H1 (cell line): ENCODE measurements at regions not wholly inside any gene's neighbourhood (a gene's known extent, or its start where the extent isn't known, plus 50 kb on each side); places are given as distances from the start of the nearest gene placed in this dataset.

ENCODE experiments used
- CTCF ChIA-PET: fragments of 300-600 bp; sonication (Branson Sonifier 250); formaldehyde crosslinking; loops from one replicate; lab custom pipeline; 2021; ENCODE audit not compliant: partially characterized antibody; lab: Charles Lee
- POLR2A ChIA-PET: fragments of 300-600 bp; sonication (Branson Sonifier 250); formaldehyde crosslinking; loops from one replicate; lab custom pipeline; 2021; ENCODE audit warnings: inconsistent platforms; ENCODE audit not compliant: partially characterized antibody; lab: Charles Lee
- DNase-seq, 2 experiments: peaks; one replicate each; pipeline versions ENCODE4 v3.0.0 to v3.0.0-alpha.2; 2010 to 2022; ENCODE audit warnings: low spot score in 2 of 2, low read depth in 1 of 2, mixed read lengths in 1 of 2
- FAIRE-seq: peaks from 2 replicates; lab custom pipeline; 2011; peaks lifted over from hg19 to GRCh38; lab: Jason Lieb, UNC
- H2AFZ ChIP-seq: 2 replicates; pipeline ENCODE4 v1.8.1; 2012; ENCODE audit warnings: low read length, inconsistent platforms
- H2AK5ac ChIP-seq: 2 replicates; pipeline ENCODE4 v1.6.1; 2013; ENCODE audit warnings: low read depth, low read length
- H2BK120ac ChIP-seq: replicated peaks from 2 replicates; pipeline ENCODE3; 2013; ENCODE audit warnings: low read depth, low read length, inconsistent platforms
- H2BK12ac ChIP-seq: 2 replicates; pipeline ENCODE4 v1.6.1; 2013; ENCODE audit warnings: low read depth, low read length
- H2BK15ac ChIP-seq: 2 replicates; pipeline ENCODE4 v1.6.1; 2013; ENCODE audit warnings: low read length
- H2BK20ac ChIP-seq: 2 replicates; pipeline ENCODE4 v1.6.1; 2013; ENCODE audit warnings: low read length
- H2BK5ac ChIP-seq: 2 replicates; pipeline ENCODE4 v1.6.1; 2013; ENCODE audit warnings: low read depth, low read length
- H3K14ac ChIP-seq: 2 replicates; pipeline ENCODE4 v1.6.1; 2013; ENCODE audit warnings: inconsistent platforms; ENCODE audit not compliant: insufficient read length
- H3K18ac ChIP-seq: 2 replicates; pipeline ENCODE4 v1.6.1; 2013; ENCODE audit warnings: low read length; ENCODE audit errors: extremely low read depth
- H3K23ac ChIP-seq: 2 replicates; pipeline ENCODE4 v1.6.1; 2013; ENCODE audit warnings: inconsistent platforms; ENCODE audit not compliant: insufficient read length
- H3K23me2 ChIP-seq: 2 replicates; pipeline ENCODE4 v1.6.1; 2013; ENCODE audit warnings: low read depth, low read length
- H3K27ac ChIP-seq: 2 replicates; pipeline ENCODE4 v1.6.1; 2011; ENCODE audit warnings: low read depth, low read length, inconsistent platforms
- H3K27me3 ChIP-seq, 4 experiments: replicated peaks in 1 of 4; 1 replicate in 1 of 4; 2 replicates in 3 of 4; pipeline versions ENCODE4 v1.6.1 to v1.8.1; 2011 to 2013; ENCODE audit warnings: low read length in 3 of 4, mild to moderate bottlenecking in 3 of 4, inconsistent platforms in 2 of 4, mixed read lengths in 2 of 4, moderate library complexity in 1 of 4; ENCODE audit not compliant: control insufficient read depth in 3 of 4, insufficient read depth in 3 of 4; ENCODE audit errors: extremely low read depth in 1 of 4
- H3K36me3 ChIP-seq, 4 experiments: 2 replicates each; pipeline versions ENCODE4 v1.6.1 to v1.8.1; 2011 to 2013; ENCODE audit warnings: mild to moderate bottlenecking in 4 of 4, low read length in 3 of 4, moderate library complexity in 2 of 4, control low read depth in 1 of 4, inconsistent platforms in 1 of 4; ENCODE audit not compliant: insufficient read depth in 4 of 4, control insufficient read depth in 2 of 4
- H3K4ac ChIP-seq: replicated peaks from 2 replicates; pipeline ENCODE3; 2013; ENCODE audit warnings: low read length, low read depth, mixed read lengths, inconsistent platforms; ENCODE audit not compliant: insufficient read length
- H3K4me1 ChIP-seq, 4 experiments: replicated peaks in 1 of 4; 1 replicate in 1 of 4; 2 replicates in 3 of 4; pipeline versions ENCODE4 v1.6.1 to v1.8.1; 2011 to 2013; ENCODE audit warnings: low read length in 3 of 4, inconsistent platforms in 2 of 4, mixed read lengths in 1 of 4; ENCODE audit not compliant: insufficient read depth in 4 of 4, control insufficient read depth in 3 of 4
- H3K4me2 ChIP-seq, 2 experiments: 2 replicates each; pipeline versions ENCODE4 v1.6.1 to v1.8.1; 2011 to 2013; ENCODE audit warnings: low read depth in 2 of 2, low read length in 2 of 2, control low read depth in 1 of 2, inconsistent platforms in 1 of 2, mild to moderate bottlenecking in 1 of 2; ENCODE audit not compliant: insufficient read depth in 1 of 2
- H3K4me3 ChIP-seq, 4 experiments: fragments of 200-600, 300-600 bp in 1 of 4; sonication (generic), shearing (Covaris generic), sonication (Bioruptor Twin) in 1 of 4; 2 replicates each; pipeline versions ENCODE4 v1.5.1 to v1.8.1; 2011 to 2016; ENCODE audit warnings: low read length in 4 of 4, low read depth in 3 of 4, control low read depth in 2 of 4, inconsistent platforms in 2 of 4, mild to moderate bottlenecking in 2 of 4, mixed read lengths in 1 of 4, moderate library complexity in 1 of 4; ENCODE audit not compliant: insufficient read depth in 2 of 4; ENCODE audit errors: extremely low read depth in 1 of 4
- H3K56ac ChIP-seq: replicated peaks from 2 replicates; pipeline ENCODE3; 2013; ENCODE audit warnings: low read depth, mild to moderate bottlenecking, mixed read lengths, low read length, inconsistent platforms; ENCODE audit not compliant: insufficient read length
- H3K79me1 ChIP-seq: 2 replicates; pipeline ENCODE4 v1.6.1; 2013; ENCODE audit warnings: low read depth, low read length, control low read depth
- H3K79me2 ChIP-seq, 2 experiments: 2 replicates each; pipeline versions ENCODE4 v1.6.1 to v1.8.1; 2012 to 2013; ENCODE audit warnings: low read length in 2 of 2, mild to moderate bottlenecking in 2 of 2, inconsistent platforms in 1 of 2; ENCODE audit not compliant: insufficient read depth in 2 of 2, control insufficient read depth in 1 of 2
- H3K9ac ChIP-seq, 4 experiments: replicated peaks in 1 of 4; 1 replicate in 1 of 4; 2 replicates in 3 of 4; pipeline versions ENCODE4 v1.6.1 to v1.8.1; 2011 to 2013; ENCODE audit warnings: low read depth in 3 of 4, low read length in 3 of 4, control low read depth in 2 of 4, mild to moderate bottlenecking in 2 of 4, moderate library complexity in 2 of 4, inconsistent platforms in 1 of 4; ENCODE audit errors: extremely low read depth in 1 of 4
- H3K9me3 ChIP-seq, 2 experiments: 2 replicates each; pipeline versions ENCODE4 v1.6.1 to v1.8.1; 2012 to 2013; ENCODE audit warnings: mild to moderate bottlenecking in 2 of 2, moderate library complexity in 2 of 2, control low read depth in 1 of 2, inconsistent platforms in 1 of 2, low read depth in 1 of 2, low read length in 1 of 2, mixed read lengths in 1 of 2; ENCODE audit not compliant: insufficient read depth in 2 of 2
- H4K20me1 ChIP-seq, 2 experiments: replicated peaks in 1 of 2; 2 replicates each; pipeline versions ENCODE3 to v1.8.1; 2011 to 2013; ENCODE audit warnings: inconsistent platforms in 2 of 2, low read length in 2 of 2, mild to moderate bottlenecking in 1 of 2; ENCODE audit not compliant: insufficient read depth in 2 of 2, control insufficient read depth in 1 of 2
- H4K5ac ChIP-seq: 2 replicates; pipeline ENCODE4 v1.6.1; 2013; ENCODE audit warnings: low read length, low read depth, mixed read lengths, inconsistent platforms; ENCODE audit not compliant: insufficient read length
- H4K8ac ChIP-seq: 2 replicates; pipeline ENCODE4 v1.8.0; 2013; ENCODE audit warnings: mild to moderate bottlenecking, moderate library complexity, low read length, inconsistent platforms; ENCODE audit not compliant: insufficient read depth; ENCODE audit errors: extremely low read depth
- H4K91ac ChIP-seq: replicated peaks from 2 replicates; pipeline ENCODE3; 2013; ENCODE audit warnings: low read length, mixed read lengths, inconsistent platforms; ENCODE audit not compliant: insufficient read length
- ATF3 ChIP-seq: IDR thresholded peaks from 2 replicates; pipeline ENCODE4 v1.6.1; 2011; ENCODE audit warnings: low read depth, mild to moderate bottlenecking, low read length; ENCODE audit not compliant: insufficient read depth
- FOSL1 ChIP-seq: IDR thresholded peaks from 2 replicates; pipeline ENCODE4 v1.6.1; 2011; ENCODE audit warnings: mild to moderate bottlenecking, low read depth, low read length, moderate library complexity; ENCODE audit not compliant: insufficient read depth
- POLR2A ChIP-seq, 2 experiments: IDR thresholded peaks; 1 replicate in 1 of 2; 2 replicates in 1 of 2; pipeline ENCODE4 v1.6.1; 2011; ENCODE audit warnings: low read depth in 2 of 2, low read length in 2 of 2, mild to moderate bottlenecking in 2 of 2; ENCODE audit errors: control extremely low read depth in 1 of 2
- RAD21 ChIP-seq, 2 experiments: IDR thresholded peaks in 1 of 2; conservative IDR thresholded peaks in 1 of 2; 2 replicates each; pipeline ENCODE4 v1.6.1; 2011; ENCODE audit warnings: low read depth in 2 of 2, low read length in 2 of 2, improper control_type of control experiment in 1 of 2, inconsistent platforms in 1 of 2, mild to moderate bottlenecking in 1 of 2, moderate library complexity in 1 of 2
- RFX5 ChIP-seq: IDR thresholded peaks from 2 replicates; pipeline ENCODE4 v1.6.1; 2011; ENCODE audit warnings: low read depth, low read length, improper control_type of control experiment, borderline replicate concordance
- RNF2 ChIP-seq: fragments of 200-900, 300-1000 bp; sonication (generic); IDR thresholded peaks from 2 replicates; pipeline ENCODE4 v1.7.1; 2016; ENCODE audit warnings: borderline replicate concordance, low read depth, mild to moderate bottlenecking, antibody characterized with exemption, low read length; ENCODE audit not compliant: poor library complexity, severe bottlenecking; ENCODE audit errors: missing control alignments
- SAP30 ChIP-seq: fragments of 300-600 bp; sonication (generic); IDR thresholded peaks from 2 replicates; pipeline ENCODE4 v1.7.1; 2012; ENCODE audit warnings: low read length, moderate library complexity, mild to moderate bottlenecking, inconsistent platforms; ENCODE audit not compliant: insufficient read depth, insufficient replicate concordance
- SIX5 ChIP-seq: IDR thresholded peaks from 2 replicates; pipeline ENCODE4 v1.6.1; 2011; ENCODE audit warnings: mild to moderate bottlenecking, low read depth, low read length
- SP2 ChIP-seq: IDR thresholded peaks from 2 replicates; pipeline ENCODE4 v1.6.1; 2012; ENCODE audit warnings: mild to moderate bottlenecking, low read length, inconsistent platforms
- SUZ12 ChIP-seq: fragments of 200-600 bp; sonication (generic); IDR thresholded peaks from 2 replicates; pipeline ENCODE4 v1.6.1; 2012; ENCODE audit warnings: mild to moderate bottlenecking, inconsistent platforms, low read length, moderate library complexity, mixed read lengths
- TBP ChIP-seq: IDR thresholded peaks from 2 replicates; pipeline ENCODE4 v1.6.1; 2011; ENCODE audit warnings: low read depth, low read length, improper control_type of control experiment
- TCF12 ChIP-seq: IDR thresholded peaks from 2 replicates; pipeline ENCODE4 v1.6.1; 2011; ENCODE audit warnings: low read depth, mild to moderate bottlenecking, low read length
- TEAD4 ChIP-seq: IDR thresholded peaks from 2 replicates; pipeline ENCODE4 v1.6.1; 2012; ENCODE audit warnings: low read depth, low read length, inconsistent platforms, mixed read lengths
- WGBS, 2 experiments: shearing (Covaris generic) in 1 of 2; methylation state at CpG; one replicate each; pipeline versions ENCODE4 v1.1.6 to v1.1.7; 2013 to 2015; ENCODE audit warnings: low lambda C conversion rate in 2 of 2, mixed read lengths in 2 of 2, inconsistent platforms in 1 of 2, low coverage in 1 of 2, missing lambda C conversion rate in 1 of 2; ENCODE audit not compliant: insufficient replicate concordance in 2 of 2, insufficient coverage in 1 of 2, insufficient read length in 1 of 2; ENCODE audit errors: extremely low coverage in 1 of 2, missing lambda C conversion rate in 1 of 2; 5-methylcytosine and 5-hydroxymethylcytosine counted together
- TF ChIP-seq, protein P1 (sequence below): IDR thresholded peaks from 2 replicates; pipeline ENCODE4 v1.6.1; 2012; ENCODE audit warnings: inconsistent platforms

DNA sequence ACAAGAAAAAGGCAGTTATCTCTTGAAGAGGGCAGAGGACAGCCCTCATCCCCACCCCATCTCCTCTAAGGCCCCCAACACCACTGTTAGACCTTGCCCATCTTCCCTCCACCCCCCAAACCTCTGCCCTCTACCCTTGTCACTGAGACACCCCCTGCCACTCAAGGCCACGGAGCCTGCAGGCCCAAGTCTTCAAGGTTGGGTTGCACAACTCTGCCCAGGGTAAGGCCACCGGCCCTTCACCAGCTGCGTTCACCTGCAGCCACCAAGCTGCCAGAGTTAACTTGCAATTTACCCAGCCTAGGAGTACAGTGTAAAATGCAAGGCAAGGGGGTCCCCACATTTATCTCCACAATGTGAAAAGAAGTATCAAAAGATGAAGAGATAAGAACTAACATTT, 128.7 kb upstream of the PKDCC start:
- Histone ChIP-seq H3K27me3 (no peaks in the 10 kb centered on the region), H3K4me1 (no peaks in the 10 kb centered on the region; a peak in 1 of 7 replicates), H4K8ac (no peak overlapping the region), H3K4ac (no peak overlapping the region), H4K20me1 (no peaks in the 10 kb centered on the region), H3K79me2 (no peaks in the 10 kb centered on the region), H2BK5ac (no peak overlapping the region), H4K5ac (no peak overlapping the region), H3K9me3 (no peaks in the 10 kb centered on the region), H2AK5ac (no peak overlapping the region), H2AFZ (no peak overlapping the region), H4K91ac (no peak overlapping the region), H3K36me3 (no peaks in the 10 kb centered on the region), H2BK12ac (no peak overlapping the region; the same call in 1 of the 2 replicates), H2BK20ac (no peak overlapping the region), H3K23me2 (no peaks in the 10 kb centered on the region), H3K27ac (no peak overlapping the region), H3K4me2 (no peak overlapping the region), H3K4me3 (no peak overlapping the region), H3K56ac (no peak overlapping the region), H3K14ac (no peak overlapping the region), H2BK120ac (no peak overlapping the region), H3K9ac (no peak overlapping the region), H3K23ac (no peak overlapping the region), H3K18ac (no peak overlapping the region; the same call in 1 of the 2 replicates), H2BK15ac (no peak overlapping the region), H3K79me1 (no peaks in the 10 kb centered on the region)
- FAIRE-seq (no peak), DNase-seq (no peak)
- POLR2A ChIA-PET, result interaction anchor here (1.0 kb wide), 1 partner anchor 14 kb away, joined by 3 read pairs; no protein-coding TSS in a partner anchor
- WGBS, 2 experiments, result 92% methylated on average over 3 of the region's 3 CpGs; no CpG with 5 or more reads in 1 of the 2 experiments
- CTCF ChIA-PET, result interaction anchor here (0.7 to 1.4 kb wide), 3 partner anchors 49 to 159 kb away, joined by 3 to 5 read pairs (median 4); no protein-coding TSS in a partner anchor
- no peak for TF ChIP-seq SAP30
- TF ChIP-seq FOSL1, result no peak
- TF ChIP-seq TCF12, result no peak
- TF ChIP-seq SP2, result no peak
- TF ChIP-seq RAD21 (IDR thresholded peaks at IDR 0.05 in 1 of 2, conservative IDR thresholded peaks at IDR 0.05 in 1 of 2; ENCODE audit: low read depth in 2 of 2, low read length in 2 of 2), result no peak
- no peak for TF ChIP-seq POLR2A (IDR thresholded peaks at IDR 0.05; ENCODE audit: control extremely low read depth in 1 of 2, low read depth in 2 of 2, low read length in 2 of 2)
- TF ChIP-seq RNF2, result no peak
- TF ChIP-seq SUZ12, result no peak
- TF ChIP-seq TBP, result no peak
- TF ChIP-seq ATF3, result no peak
- TF ChIP-seq RFX5, result no peak
- no peak for TF ChIP-seq SIX5
- TF ChIP-seq TEAD4, result no peak
- TF ChIP-seq, protein P1, sequence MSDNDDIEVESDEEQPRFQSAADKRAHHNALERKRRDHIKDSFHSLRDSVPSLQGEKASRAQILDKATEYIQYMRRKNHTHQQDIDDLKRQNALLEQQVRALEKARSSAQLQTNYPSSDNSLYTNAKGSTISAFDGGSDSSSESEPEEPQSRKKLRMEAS, result no peak
